ENCODE measurements at regions not wholly inside any gene's neighbourhood (a gene's known extent, or its start where the extent isn't known, plus 50 kb on each side); places are given as distances from the start of the nearest gene placed in this dataset.

DNA sequence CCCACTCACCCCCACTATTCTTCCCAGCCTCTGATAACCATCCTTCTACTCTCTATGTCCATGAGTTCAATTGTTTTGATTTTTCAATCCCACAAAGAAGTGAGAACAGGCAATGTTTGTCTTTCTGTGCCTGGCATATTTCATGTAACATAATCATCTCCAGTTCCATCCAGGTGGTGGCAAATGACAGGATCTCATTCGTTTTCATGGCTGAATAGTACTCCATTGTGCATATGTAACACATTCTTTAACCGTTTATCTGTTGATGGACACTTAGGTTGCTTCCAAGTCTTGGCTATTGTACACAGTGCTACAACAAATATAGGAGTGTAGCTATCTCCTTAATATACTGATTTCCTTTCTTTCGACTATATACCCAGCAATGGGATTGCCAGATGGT is 169.3 kb upstream of the NFIA start:
- TF ChIP-seq, protein P1, sequence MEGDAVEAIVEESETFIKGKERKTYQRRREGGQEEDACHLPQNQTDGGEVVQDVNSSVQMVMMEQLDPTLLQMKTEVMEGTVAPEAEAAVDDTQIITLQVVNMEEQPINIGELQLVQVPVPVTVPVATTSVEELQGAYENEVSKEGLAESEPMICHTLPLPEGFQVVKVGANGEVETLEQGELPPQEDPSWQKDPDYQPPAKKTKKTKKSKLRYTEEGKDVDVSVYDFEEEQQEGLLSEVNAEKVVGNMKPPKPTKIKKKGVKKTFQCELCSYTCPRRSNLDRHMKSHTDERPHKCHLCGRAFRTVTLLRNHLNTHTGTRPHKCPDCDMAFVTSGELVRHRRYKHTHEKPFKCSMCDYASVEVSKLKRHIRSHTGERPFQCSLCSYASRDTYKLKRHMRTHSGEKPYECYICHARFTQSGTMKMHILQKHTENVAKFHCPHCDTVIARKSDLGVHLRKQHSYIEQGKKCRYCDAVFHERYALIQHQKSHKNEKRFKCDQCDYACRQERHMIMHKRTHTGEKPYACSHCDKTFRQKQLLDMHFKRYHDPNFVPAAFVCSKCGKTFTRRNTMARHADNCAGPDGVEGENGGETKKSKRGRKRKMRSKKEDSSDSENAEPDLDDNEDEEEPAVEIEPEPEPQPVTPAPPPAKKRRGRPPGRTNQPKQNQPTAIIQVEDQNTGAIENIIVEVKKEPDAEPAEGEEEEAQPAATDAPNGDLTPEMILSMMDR (IDR thresholded peaks at IDR 0.05): no peak
- Histone ChIP-seq H3K36me3 (no peaks in the 10 kb centered on the region), H3K4me3 (no peak overlapping the region), H3K4me1 (no peaks in the 10 kb centered on the region), H3K27me3 (no peaks in the 10 kb centered on the region), H3K9me3 (no peaks in the 10 kb centered on the region), H3K27ac (no peak overlapping the region)
- intact Hi-C loops (cut with DNase I): no loop called here
- DNase-seq (ENCODE audit: low spot score in 2 of 2): no peak

DNA sequence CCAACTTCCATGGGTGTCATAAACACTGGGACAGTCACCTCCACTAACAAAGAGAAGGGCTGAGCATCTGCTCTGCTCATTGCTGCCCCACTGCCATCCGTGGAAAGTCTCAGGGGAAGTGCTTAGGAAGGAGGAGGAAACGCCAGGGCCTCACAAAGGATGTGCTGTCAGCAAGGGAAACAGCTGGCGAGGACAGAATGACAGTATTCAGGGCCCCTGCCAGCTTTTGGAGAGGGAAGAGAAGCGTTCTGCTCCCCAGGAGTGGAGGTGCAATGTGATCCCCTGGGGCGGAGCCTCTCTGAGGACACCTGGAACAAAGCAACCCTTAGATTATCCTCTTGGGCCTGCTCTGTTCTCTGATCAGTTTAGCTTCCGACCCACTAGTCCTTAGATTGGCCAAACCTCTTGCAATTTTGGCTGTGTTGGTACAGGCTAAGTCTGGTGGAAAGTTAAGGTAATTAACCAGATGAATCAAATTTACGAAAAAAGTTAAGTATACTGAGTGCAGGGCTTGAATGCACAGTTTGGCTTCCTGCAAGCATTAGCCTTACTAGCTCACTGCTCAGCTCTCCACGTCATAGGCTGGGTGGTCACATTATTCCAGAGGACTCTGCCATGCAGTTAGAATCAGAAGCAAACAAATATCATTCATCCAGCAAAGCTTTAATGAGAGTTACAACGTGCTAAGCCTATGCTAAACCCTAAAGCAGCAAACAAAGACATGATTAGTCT is 170.2 kb upstream of the NFIA start:
- no peak for DNase-seq (ENCODE audit: low spot score in 2 of 2)

DNA sequence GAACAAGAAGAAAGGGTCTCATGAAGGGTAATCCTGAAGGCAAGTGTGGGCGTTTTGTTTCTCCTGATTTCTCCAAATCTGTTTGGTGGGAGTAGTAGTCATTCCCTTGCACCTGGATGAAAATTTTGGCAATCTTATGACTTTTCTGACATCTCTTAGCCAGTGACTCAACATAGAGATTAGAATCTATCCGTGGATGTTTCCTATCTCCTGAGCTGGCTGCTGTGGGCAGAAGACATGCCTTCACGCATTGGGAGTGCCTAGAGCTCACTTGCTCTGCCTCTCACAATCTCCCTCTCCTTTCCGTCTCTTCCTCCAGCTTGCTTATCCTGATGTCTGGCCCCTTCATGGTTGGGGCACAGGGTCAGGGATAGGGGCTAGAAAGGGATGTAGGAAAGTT is 174.2 kb upstream of the NFIA start:
- H3K4me1 ChIP-seq: peaks cover 9 to 20% of the 10 kb centered on the region in 2 donors
- H3K27ac ChIP-seq: no peak overlapping the region
- H3K27me3 ChIP-seq: no peaks in the 10 kb centered on the region
- H3K9me3 ChIP-seq: no peaks in the 10 kb centered on the region
- H3K4me3 ChIP-seq: no peak overlapping the region
- TF ChIP-seq, protein P1 (IDR thresholded peaks at IDR 0.05): no peak
- no peak for DNase-seq (ENCODE audit: low spot score in 2 of 2)
- intact Hi-C loops (cut with DNase I): no loop called here
- no peaks in the 10 kb centered on the region for H3K36me3 ChIP-seq

More for the DNA sequence above, 170.2 kb upstream of the NFIA start:
- Histone ChIP-seq H3K27ac (no peak overlapping the region), H3K4me1 (no peaks in the 10 kb centered on the region), H3K27me3 (no peaks in the 10 kb centered on the region), H3K4me3 (no peak overlapping the region), H3K36me3 (no peaks in the 10 kb centered on the region), H3K9me3 (no peaks in the 10 kb centered on the region)
- intact Hi-C loops (cut with DNase I): no loop called here
- TF ChIP-seq, protein P1 (IDR thresholded peaks at IDR 0.05): no peak

DNA sequence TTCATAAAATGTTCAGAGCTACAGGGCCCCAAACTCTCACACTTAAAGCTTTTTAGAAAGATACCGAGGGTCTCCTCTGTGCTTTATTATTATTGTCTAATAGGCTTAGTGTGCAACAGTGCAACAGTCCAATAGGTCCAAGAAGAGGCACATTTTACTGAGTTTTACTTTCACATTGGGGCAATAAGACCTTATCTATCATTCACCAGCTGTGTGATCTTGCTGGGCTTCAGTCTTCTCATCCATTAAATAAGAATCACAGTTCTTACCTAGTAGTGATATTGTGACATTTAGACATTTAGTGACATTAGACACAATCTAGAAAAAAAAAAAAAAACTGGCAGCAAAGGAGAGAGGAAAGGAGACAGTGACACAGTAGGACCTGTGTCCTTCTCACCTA is 175.8 kb upstream of the NFIA start:
- intact Hi-C loops (cut with DNase I): no loop called here
- Histone ChIP-seq H3K27ac (no peak overlapping the region), H3K4me3 (no peak overlapping the region), H3K27me3 (no peaks in the 10 kb centered on the region), H3K9me3 (no peaks in the 10 kb centered on the region), H3K4me1 (peaks cover 11 to 23% of the 10 kb centered on the region in 2 donors), H3K36me3 (no peaks in the 10 kb centered on the region)
- DNase-seq (ENCODE audit: low spot score in 2 of 2): no peak
- TF ChIP-seq, protein P1 (IDR thresholded peaks at IDR 0.05): no peak

GRCh38 chr1:60906039-60906438 is 176.3 kb upstream of the NFIA start:
- peaks cover 11 to 23% of the 10 kb centered on the region in 2 donors for H3K4me1 ChIP-seq
- no peaks in the 10 kb centered on the region for H3K27me3 ChIP-seq
- no peak for DNase-seq (ENCODE audit: low spot score in 2 of 2)
- no peaks in the 10 kb centered on the region for H3K36me3 ChIP-seq
- H3K9me3 ChIP-seq: no peaks in the 10 kb centered on the region
- no peak overlapping the region for H3K4me3 ChIP-seq
- no peak overlapping the region for H3K27ac ChIP-seq
- intact Hi-C loops (cut with DNase I): no loop called here
- TF ChIP-seq, protein P1 (IDR thresholded peaks at IDR 0.05): no peak
